Ovary (tissue), 3 donors: ENCODE measurements at regions not wholly inside any gene's neighbourhood (a gene's known extent, or its start where the extent isn't known, plus 50 kb on each side); places are given as distances from the start of the nearest gene placed in this dataset.

Experiments
- EP300 ChIP-seq: sonication (generic); formaldehyde crosslinking; IDR thresholded peaks from one replicate; pipeline ENCODE4 v1.6.1; 2017; ENCODE audit warnings: antibody characterized with exemption
- POLR2A ChIP-seq: fragments of 450-650 bp; IDR thresholded peaks from one replicate; pipeline ENCODE4 v1.6.1; 2017; ENCODE audit warnings: antibody characterized with exemption, mild to moderate bottlenecking, moderate library complexity
- TF ChIP-seq, protein P1 (sequence below), 3 donors: fragments of 450-650 bp in 2 of 3; fragments of 200-600 bp in 1 of 3; IDR thresholded peaks; one replicate each; pipeline versions ENCODE4 v1.5.1 to v1.8.0; 2016 to 2022; ENCODE audit warnings: antibody characterized with exemption in 3 of 3, mild to moderate bottlenecking in 1 of 3
- donor health status: DM: no; HTN: no; CAD: no.

DNA sequence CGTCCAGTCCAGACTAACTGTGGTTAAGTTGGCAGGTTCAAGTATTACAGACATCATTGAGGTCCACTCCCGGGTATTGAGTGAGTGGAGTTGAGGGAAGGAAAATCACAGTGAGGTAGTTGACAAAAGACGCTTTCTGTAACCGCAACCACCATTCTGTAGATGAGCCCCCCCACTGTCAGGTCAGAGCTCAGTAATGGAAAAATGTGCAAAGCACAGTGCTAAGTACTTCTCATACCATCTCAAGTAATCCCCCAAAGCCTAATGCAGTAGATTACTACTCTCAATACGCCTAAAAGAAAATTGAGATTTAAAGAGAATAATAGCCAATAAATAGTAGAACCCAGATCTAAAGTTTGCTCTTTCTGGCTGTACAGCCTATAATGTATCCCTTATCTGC lies 522.8 kb downstream of the LMO4 start:
- TF ChIP-seq EP300 (no peak), POLR2A (no peak)
- TF ChIP-seq, protein P1, sequence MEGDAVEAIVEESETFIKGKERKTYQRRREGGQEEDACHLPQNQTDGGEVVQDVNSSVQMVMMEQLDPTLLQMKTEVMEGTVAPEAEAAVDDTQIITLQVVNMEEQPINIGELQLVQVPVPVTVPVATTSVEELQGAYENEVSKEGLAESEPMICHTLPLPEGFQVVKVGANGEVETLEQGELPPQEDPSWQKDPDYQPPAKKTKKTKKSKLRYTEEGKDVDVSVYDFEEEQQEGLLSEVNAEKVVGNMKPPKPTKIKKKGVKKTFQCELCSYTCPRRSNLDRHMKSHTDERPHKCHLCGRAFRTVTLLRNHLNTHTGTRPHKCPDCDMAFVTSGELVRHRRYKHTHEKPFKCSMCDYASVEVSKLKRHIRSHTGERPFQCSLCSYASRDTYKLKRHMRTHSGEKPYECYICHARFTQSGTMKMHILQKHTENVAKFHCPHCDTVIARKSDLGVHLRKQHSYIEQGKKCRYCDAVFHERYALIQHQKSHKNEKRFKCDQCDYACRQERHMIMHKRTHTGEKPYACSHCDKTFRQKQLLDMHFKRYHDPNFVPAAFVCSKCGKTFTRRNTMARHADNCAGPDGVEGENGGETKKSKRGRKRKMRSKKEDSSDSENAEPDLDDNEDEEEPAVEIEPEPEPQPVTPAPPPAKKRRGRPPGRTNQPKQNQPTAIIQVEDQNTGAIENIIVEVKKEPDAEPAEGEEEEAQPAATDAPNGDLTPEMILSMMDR (IDR thresholded peaks at IDR 0.05), result no peak
